Heart left ventricle (tissue), 16 donors: ENCODE measurements at regions not wholly inside any gene's neighbourhood (a gene's known extent, or its start where the extent isn't known, plus 50 kb on each side); places are given as distances from the start of the nearest gene placed in this dataset.
"Not testable (repeated sequence)": the region's sequence is repeated elsewhere in the genome, so short reads cannot be mapped to it uniquely, and the experiment has no call there.

ENCODE experiments used
- ATAC-seq, 4 donors: fragments of 200-7000 bp; cut with Tn5 transposase; one replicate each; pipeline ENCODE4 v1.9.1; 2020 to 2022; ENCODE audit warnings: moderate library complexity in 4 of 4, mild to moderate bottlenecking in 3 of 4, moderate number of reproducible peaks in 1 of 4
- DNase-seq, 5 donors: peaks; one replicate each; pipeline ENCODE4 v3.0.0-alpha.2; 2020
- H3K27ac ChIP-seq, 12 donors: fragments of 200-600 bp; sonication (generic) in 4 of 12; one replicate each; pipeline versions ENCODE4 v1.5.0 to v1.8.0; 2016 to 2022; ENCODE audit warnings: mild to moderate bottlenecking in 2 of 12
- H3K27me3 ChIP-seq, 9 donors: fragments of 200-600 bp; sonication (generic) in 2 of 9; one replicate each; pipeline versions ENCODE4 v1.5.1 to v1.8.0; 2016 to 2022; ENCODE audit warnings: mild to moderate bottlenecking in 3 of 9
- H3K36me3 ChIP-seq, 9 donors: fragments of 200-600 bp; sonication (generic) in 2 of 9; one replicate each; pipeline versions ENCODE4 v1.5.0 to v1.8.0; 2018 to 2022; ENCODE audit warnings: mild to moderate bottlenecking in 2 of 9
- H3K4me1 ChIP-seq, 12 donors: fragments of 200-600 bp; sonication (generic) in 4 of 12; one replicate each; pipeline versions ENCODE4 v1.5.0 to v1.8.0; 2016 to 2022; ENCODE audit warnings: mild to moderate bottlenecking in 3 of 12
- H3K4me3 ChIP-seq, 12 donors: fragments of 200-600 bp; sonication (generic) in 4 of 12; one replicate each; pipeline versions ENCODE4 v1.5.0 to v1.8.0; 2017 to 2022; ENCODE audit warnings: mild to moderate bottlenecking in 9 of 12, moderate library complexity in 4 of 12
- H3K9me3 ChIP-seq, 12 donors: fragments of 200-600 bp; sonication (generic) in 4 of 12; one replicate each; pipeline versions ENCODE4 v1.5.0 to v1.8.0; 2016 to 2022; ENCODE audit warnings: mild to moderate bottlenecking in 1 of 12
- CTCF ChIP-seq, 12 donors: fragments of 200-600 bp; sonication (generic) in 4 of 12; IDR thresholded peaks; one replicate each; pipeline versions ENCODE4 v1.5.0 to v1.8.0; 2018 to 2022; ENCODE audit warnings: antibody characterized with exemption in 12 of 12, mild to moderate bottlenecking in 5 of 12
- POLR2A ChIP-seq, 2 donors: fragments of 450-650 bp; IDR thresholded peaks; one replicate each; pipeline ENCODE4 v1.6.1; 2017; ENCODE audit warnings: antibody characterized with exemption in 2 of 2, mild to moderate bottlenecking in 2 of 2, moderate library complexity in 2 of 2
- WGBS, 4 donors: extraction: QIAGEN DNeasy Blood & Tissue Kit in 2 of 4; methylation state at CpG; one replicate each; pipeline versions ENCODE4 v1.1.5 to v1.1.7; 2013 to 2018; 5-methylcytosine and 5-hydroxymethylcytosine counted together
- intact Hi-C, 10 donors: fragments of 100-400 bp; cut with DNase I; formaldehyde crosslinking; loops; one replicate each; pipeline versions ENCODE4 v1.11.1 to v1.14.2; 2022
- donor health status: ischemic (EF 13 %, LVEDD 7.1; RV severe dilation, severe dysfunction).
- donor health status: healthy with polysubstance abuse.
- donor health status: DM: no; HTN: yes; CAD: no.
- donor health status: DM: no; HTN: no; CAD: no.
- donor health status: ischemic (EF 25% LVEDD 6.9; RV normal size, moderate dysfunction).
- donor health status: ischemic (EF 25% LVEDD 5.7; RV mildly dilated, moderate dysfunction).
- donor health status: healthy.
- donor health status: DM: yes; HTN: yes; CAD: no.
- donor health status: ischemic (EF 35%, LVEDD 5.7; RV mildly dilated, moderate dysfunction).
- donor health status: nonischemic (EF 11% LVEDD 7.7; RV severe dilation, severe dysfunction).
- donor health status: DM: yes; HTN: yes; CAD: no.
- donor health status: PGD.
- donor health status: ischemic (EF 29% LVEDD 5.4; RV normal size, mild dysfunction).
- donor health status: nonischemic (EF 23%, LVEDD 6.1; RV moderate dilation, normal function).

- H3K9me3 ChIP-seq, result peaks cover 0 to 4% (median 0%) of the 10 kb centered on the region in 12 donors
- ATAC-seq (no peak), DNase-seq (no peak)
- no peaks in the 10 kb centered on the region for H3K27me3 ChIP-seq
- no peak overlapping the region for H3K27ac ChIP-seq
- H3K4me1 ChIP-seq, result no peaks in the 10 kb centered on the region
- WGBS, 4 donors, result 69 to 82% (median 81%) methylated on average over 1 of the region's 1 CpG
- no peaks in the 10 kb centered on the region for H3K36me3 ChIP-seq
- TF ChIP-seq CTCF (IDR thresholded peaks at IDR 0.05), result no peak
- TF ChIP-seq POLR2A (IDR thresholded peaks at IDR 0.05), result no peak
- intact Hi-C loops, result no loop called here
- no peak overlapping the region for H3K4me3 ChIP-seq
Observed at GRCh38 chr10:65041307-65041706, 1520.1 kb downstream of the REEP3 start.

DNA sequence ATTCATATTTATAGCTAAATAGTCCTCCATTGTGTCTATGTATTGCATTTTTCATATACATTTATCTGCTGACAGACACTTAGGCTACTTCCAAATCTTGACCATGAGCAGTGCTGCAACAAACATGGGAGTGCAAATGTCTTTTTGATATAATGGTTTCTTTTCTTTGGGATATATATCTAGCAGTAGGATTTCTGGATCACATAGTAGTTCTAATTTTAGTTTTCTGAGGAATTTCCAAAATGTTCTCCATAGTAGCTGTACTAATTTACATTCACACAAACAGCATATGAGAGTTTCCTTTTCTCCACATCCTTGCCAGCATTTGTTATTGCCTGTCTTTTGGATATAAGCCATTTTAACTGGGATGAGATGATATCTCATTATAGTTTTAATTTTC, 1521.3 kb downstream of the REEP3 start:
- intact Hi-C loops, result no loop called here
- Histone ChIP-seq H3K36me3 (no peaks in the 10 kb centered on the region), H3K4me1 (no peaks in the 10 kb centered on the region), H3K27ac (no peak overlapping the region), H3K4me3 (no peak overlapping the region), H3K9me3 (peaks cover 0 to 4% (median 0%) of the 10 kb centered on the region in 12 donors), H3K27me3 (no peaks in the 10 kb centered on the region)
- no peak for DNase-seq
- ATAC-seq, result no peak
- TF ChIP-seq POLR2A (IDR thresholded peaks at IDR 0.05) (no peak), CTCF (IDR thresholded peaks at IDR 0.05) (no peak)

DNA sequence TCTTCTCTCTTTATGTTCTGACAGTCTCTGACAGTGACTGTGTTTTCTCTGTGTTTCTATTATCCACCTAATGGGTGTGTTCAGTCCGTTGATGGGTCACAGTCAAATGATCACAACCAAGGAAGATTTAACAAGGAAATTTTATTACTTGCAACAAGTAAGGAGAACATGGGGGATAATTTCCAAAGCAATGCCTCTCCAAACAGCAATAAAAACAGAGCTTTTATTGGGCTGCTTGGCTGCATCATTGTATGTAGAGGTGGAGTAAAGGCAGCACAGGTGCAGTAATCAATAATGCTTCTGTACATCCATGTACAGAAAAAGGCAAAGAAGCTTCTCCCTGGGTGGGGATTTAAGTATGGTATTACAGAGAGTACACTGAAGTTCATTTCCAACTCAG, 1525.6 kb downstream of the REEP3 start:
- DNase-seq (no peak), ATAC-seq (no peak)
- no peak for TF ChIP-seq POLR2A (IDR thresholded peaks at IDR 0.05)
- no peak for TF ChIP-seq CTCF (IDR thresholded peaks at IDR 0.05)
- intact Hi-C loops, result no loop called here
- Histone ChIP-seq H3K4me1 (no peaks in the 10 kb centered on the region), H3K4me3 (no peak overlapping the region), H3K36me3 (no peaks in the 10 kb centered on the region), H3K27ac (no peak overlapping the region), H3K9me3 (peaks cover 0 to 5% (median 0%) of the 10 kb centered on the region in 12 donors), H3K27me3 (no peaks in the 10 kb centered on the region)
- 53 to 67% (median 61%) methylated on average over 1 of the region's 1 CpG for WGBS, 4 donors

GRCh38 chr10:65052111-65052510, 1530.9 kb downstream of the REEP3 start:
- H3K27me3 ChIP-seq, H3K27ac ChIP-seq, DNase-seq, ATAC-seq, H3K36me3 ChIP-seq, H3K9me3 ChIP-seq, intact Hi-C loops, H3K4me3 ChIP-seq, H3K4me1 ChIP-seq: not testable (repeated sequence)
- WGBS, 4 donors, result 86 to 94% (median 91%) methylated on average over 5 to 20 of the region's 22 CpGs

DNA sequence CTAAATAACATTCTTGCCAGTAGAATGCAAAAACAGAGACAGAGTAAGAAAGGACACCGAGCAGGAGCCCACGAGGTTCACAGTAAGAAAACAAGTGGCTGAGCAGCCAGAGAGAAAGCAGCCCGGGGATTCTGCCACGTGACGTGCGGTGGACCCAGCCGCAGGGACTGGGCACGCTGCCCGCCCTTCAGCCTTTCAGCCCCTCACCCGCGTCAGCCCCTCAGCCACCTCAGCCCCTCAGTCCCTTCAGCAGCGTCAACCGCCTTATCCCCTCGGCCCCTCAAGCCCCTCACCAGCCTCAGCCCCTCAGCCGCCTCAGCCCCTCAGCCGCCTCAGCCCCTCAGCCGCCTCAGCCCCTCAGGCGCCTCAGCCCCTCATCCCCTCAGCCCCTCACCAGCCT, 1532.2 kb downstream of the REEP3 start:
- H3K36me3 ChIP-seq, H3K4me3 ChIP-seq, H3K9me3 ChIP-seq, ATAC-seq, DNase-seq, intact Hi-C loops, H3K4me1 ChIP-seq, H3K27me3 ChIP-seq, H3K27ac ChIP-seq: not testable (repeated sequence)
- 83 to 92% (median 89%) methylated on average over 17 to 18 of the region's 18 CpGs for WGBS, 4 donors

GRCh38 chr10:65053831-65054351, 1532.7 kb downstream of the REEP3 start:
- H3K27me3 ChIP-seq, intact Hi-C loops, H3K4me1 ChIP-seq, ATAC-seq, H3K27ac ChIP-seq, H3K9me3 ChIP-seq, H3K36me3 ChIP-seq, H3K4me3 ChIP-seq, DNase-seq: not testable (repeated sequence)
- WGBS, 4 donors, result 59 to 97% (median 71%) methylated on average over 15 to 46 of the region's 46 CpGs

DNA sequence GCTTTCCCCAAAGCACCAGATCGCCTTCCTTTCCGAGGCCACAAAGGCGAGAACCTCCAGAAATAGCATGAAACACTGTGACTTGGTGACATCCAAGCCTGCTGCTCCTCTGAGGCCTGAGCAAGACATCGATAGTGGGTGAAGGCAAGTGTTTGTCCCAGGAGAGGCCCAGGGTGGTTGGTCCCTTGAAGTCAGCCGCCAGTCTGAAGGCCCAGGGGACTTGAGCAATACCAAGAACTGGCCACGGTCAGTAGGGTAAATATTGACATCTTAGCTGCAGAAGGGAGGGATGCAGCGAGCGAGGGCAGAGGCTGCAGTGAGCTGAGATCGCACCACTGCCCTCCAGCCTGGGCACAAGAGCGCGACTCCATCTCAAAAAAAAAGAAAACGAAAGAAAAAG, 1533.5 kb downstream of the REEP3 start:
- H3K27ac ChIP-seq, H3K9me3 ChIP-seq, DNase-seq, ATAC-seq, H3K36me3 ChIP-seq, H3K27me3 ChIP-seq, H3K4me3 ChIP-seq, intact Hi-C loops, H3K4me1 ChIP-seq: not testable (repeated sequence)
- 89 to 91% (median 91%) methylated on average over 12 of the region's 12 CpGs for WGBS, 4 donors
